SW 1271 (cell line): ENCODE measurements at regions not wholly inside any gene's neighbourhood (a gene's known extent, or its start where the extent isn't known, plus 50 kb on each side); places are given as distances from the start of the nearest gene placed in this dataset.
A peak's percentile ranks its signal among the peaks of the same experiment; 100 is the strongest.

Source experiments
- DNase-seq, 2 experiments: peaks; one replicate each; lab custom pipeline; 2025; lab: John Stamatoyannopoulos, UW

DNA sequence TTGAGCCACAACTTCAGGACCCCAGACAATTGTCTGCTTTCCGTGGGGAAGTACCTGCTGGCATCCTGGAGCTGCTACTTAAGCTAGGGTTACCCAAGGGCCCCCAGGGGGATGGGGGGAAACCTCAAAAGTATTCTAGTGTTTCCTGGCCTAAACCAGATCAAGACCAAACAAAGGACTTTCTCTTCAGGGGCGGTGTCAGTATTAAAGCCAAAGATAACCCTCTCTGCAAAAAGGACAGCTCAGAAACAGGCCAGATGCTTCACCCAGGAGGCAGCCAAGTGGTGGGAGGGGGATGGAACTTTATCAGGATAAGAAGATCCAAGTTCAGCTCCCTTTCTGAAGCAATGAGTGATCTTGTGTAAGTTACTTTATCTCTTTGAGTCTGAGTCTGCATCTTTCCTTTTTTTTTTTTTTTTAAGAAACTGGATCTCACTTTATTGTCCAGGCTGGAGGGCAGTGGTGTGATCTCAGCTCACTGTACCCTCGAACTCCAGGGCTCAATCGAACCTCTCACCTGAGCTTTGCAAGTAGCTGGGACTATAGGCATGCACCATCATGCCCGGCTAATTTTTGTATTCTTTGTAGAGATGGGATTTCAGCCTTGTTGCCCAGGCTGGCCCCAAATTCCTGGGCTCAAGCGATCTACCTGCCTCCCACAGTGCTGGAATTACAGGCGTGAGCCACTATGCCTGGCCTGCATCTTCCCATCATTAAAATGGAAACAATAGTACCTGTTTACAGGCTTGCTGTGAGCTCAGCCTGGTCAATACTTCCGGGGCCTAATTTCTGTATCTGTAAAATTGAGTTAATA is 151.8 kb upstream of the PTPRM start:
- no peak for DNase-seq

GRCh38 chr18:7417727-7418126 is 149.4 kb upstream of the PTPRM start:
- DNase-seq, result no peak

DNA sequence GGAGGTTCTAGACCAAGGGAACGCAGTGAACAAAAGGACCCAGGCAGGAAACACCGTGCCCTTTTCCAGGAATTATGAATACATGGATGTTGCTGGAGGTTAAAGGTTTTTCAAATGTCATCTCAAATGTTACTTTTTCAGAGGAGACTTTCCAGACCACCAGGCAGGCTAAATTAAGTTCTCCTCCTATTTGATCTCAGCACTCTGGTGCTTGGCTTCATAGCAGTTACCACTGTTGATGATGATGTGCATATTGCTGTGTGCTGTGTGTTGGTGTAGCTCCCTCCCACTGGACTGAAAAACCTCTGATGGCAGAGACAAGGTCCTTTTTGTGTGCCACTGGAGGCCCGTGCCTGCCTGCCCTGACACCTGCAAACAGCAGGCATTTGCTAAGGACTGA is 137.3 kb upstream of the PTPRM start:
- no peak for DNase-seq

- DNase-seq, result no peak
Measured at GRCh38 chr18:7436166-7436565, 130.9 kb upstream of the PTPRM start.

DNA sequence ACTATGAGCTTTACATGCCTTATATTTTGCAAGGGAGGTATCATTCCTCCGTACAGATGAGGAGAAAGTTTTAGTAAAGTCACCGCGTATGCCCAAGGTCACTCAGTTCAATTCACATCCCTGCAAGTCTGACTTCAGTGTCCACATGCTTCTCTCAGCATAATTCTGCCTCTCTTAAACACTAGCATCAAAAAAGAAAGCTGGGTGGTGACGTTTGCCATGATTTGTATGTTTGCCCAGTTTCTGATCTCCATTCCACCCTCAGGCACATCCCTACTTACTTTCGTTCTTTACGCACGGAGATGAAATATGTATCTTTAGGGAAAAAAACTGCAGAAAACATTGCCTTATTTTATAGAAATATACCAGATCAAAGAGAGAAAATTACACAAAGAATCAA is 129.2 kb upstream of the PTPRM start:
- DNase-seq, result no peak

DNA sequence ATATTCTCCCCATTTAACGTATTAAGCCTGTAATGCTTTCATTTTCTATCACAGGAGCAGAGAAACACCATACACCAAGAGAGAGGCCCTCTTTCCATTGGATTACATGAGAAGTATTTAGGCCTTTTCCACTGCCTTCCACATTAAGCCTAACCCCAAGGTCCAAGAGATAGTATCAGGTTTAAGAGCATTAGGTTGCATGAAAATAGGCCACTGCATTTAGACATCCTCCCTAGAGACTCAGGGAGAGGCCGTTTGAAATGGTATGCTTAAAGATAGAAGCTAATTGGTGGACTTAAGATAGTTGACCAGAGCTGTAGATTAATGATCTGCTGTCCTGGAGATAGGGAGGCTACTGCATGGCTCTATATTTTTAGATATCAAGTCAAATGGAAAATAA is 128.5 kb upstream of the PTPRM start:
- DNase-seq, result no peak

- DNase-seq, result no peak
Measured at GRCh38 chr18:7447318-7448028, 119.6 kb upstream of the PTPRM start.

DNA sequence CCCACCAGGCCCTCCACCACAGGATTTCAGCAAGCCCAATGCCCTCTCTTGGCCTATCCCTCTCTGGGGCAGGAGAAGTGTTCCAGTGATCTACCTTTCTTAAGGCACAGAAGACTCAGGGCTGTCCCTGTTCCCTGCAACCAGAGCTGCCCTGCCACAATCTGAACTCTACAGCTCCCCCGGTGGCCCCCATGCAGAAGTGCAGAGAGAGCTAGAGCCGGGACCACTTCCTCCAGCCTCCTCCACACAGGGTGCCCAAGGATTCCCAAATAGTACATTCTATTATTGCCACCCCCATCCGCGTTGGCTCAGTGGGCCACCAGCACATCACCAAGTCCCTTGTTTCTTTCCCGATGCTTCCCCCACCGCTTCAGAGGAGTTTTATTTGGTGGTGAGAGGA is 114.8 kb upstream of the PTPRM start:
- DNase-seq, result peak in 1 of 2 experiments; percentile 8

DNA sequence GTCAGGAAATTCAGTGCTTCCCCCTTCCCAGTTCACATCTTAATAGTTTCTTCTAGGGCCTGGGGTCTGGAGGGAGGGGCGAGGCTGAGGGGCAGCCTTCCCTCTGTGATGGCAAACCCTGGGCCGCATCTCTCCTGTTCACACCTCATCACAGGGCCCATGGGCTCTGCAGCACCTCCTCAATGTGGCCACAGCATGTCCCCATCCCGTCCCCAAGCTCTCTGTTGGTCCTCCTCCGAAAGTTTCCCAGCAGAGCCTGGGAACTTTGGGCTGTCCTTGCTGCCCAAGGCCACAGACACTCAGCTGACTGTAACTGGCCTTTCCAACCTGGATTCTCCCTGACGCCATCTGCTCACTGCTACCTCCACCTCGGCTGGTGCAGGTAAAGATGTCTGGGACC is 112.7 kb upstream of the PTPRM start:
- no peak for DNase-seq

- DNase-seq, result no peak
Measured at GRCh38 chr18:7456376-7456775, 110.7 kb upstream of the PTPRM start.

GRCh38 chr18:7457262-7457661 is 109.9 kb upstream of the PTPRM start:
- no peak for DNase-seq

DNA sequence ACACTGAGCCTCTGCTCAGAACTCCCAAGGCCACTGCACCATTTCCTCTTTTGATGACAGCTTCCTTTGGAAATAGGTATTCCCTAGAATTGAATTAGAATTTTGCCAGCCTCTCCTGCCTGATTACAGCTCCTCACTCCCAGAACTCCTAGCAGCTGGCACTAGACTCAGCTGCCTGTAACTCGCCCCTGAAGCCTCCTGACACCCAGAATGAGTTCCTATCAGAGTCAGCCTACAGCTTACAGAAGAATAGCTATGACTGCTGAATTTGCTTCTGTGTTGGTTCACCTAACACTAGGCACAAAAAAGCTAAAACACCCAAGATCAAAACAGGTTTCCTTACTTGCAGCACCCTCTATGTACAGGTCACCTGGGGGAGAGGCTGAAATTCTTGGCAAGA is 108.2 kb upstream of the PTPRM start:
- DNase-seq, result no peak

DNA sequence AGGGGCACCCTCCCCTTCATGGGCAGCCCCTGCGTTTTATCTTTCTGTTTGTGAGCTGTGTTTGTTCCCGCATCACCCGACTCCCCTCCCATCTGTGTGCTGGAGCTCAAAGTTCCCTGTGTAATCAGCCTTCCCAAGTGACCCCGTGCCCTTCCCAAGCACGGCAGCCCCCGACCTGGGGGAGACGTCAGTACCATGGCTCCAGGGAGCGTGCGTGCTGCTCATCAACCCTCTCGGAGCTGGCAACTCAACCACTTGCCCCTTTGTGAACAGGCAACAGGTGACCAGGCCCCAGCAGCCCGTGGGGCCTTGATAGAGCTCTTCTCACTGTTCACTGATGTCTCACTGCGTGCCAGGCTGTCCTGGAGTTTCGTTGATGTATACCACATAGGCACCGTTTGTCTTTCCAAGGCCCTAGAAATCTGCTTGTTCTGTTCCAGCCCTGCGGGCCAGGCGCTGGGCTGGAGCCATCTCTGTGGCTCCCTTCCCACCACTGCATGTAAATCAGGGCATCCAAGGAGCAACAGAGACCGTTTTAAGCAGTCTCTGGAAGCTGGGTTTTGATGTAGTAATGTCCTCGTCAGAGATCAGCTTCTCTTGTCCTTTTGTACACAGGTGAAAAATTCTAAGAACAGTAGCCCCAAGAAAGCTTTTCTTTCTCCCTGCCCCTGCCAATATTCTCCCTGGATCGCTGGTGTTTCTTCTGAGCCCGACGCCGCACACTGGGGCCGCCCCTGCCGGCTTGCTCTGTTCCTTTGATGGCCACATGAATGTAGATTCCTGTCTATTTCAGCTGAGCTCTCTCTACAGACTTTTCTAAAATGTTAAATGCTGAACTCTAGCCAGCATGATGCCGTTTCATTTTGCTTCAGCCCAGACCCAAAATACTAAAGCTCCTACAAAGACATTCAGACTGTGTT is 107.0 kb upstream of the PTPRM start:
- DNase-seq, result no peak

GRCh38 chr18:7464245-7464966 is 102.7 kb upstream of the PTPRM start:
- no peak for DNase-seq

DNA sequence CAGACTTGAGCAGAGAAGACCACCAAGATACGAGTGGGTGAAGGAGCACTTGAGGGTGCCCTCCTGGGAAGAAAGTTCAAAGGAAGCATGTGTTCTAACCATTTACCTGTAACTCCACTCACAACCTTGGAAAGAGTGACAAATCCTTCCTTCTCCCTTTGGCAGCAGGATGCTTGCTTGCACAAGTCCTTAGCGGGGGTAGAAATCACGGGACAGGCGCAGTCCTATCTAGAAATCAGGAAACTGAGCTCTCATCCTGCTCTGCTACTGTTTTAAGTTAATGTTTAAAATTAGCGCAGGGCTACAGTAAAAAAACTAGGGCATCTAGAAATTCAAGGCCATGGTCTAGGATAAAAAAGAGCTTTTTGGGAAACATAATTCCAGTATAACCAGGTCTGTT is 100.9 kb upstream of the PTPRM start:
- no peak for DNase-seq

- DNase-seq, result no peak
Measured at GRCh38 chr18:7467708-7468466, 99.2 kb upstream of the PTPRM start.

DNA sequence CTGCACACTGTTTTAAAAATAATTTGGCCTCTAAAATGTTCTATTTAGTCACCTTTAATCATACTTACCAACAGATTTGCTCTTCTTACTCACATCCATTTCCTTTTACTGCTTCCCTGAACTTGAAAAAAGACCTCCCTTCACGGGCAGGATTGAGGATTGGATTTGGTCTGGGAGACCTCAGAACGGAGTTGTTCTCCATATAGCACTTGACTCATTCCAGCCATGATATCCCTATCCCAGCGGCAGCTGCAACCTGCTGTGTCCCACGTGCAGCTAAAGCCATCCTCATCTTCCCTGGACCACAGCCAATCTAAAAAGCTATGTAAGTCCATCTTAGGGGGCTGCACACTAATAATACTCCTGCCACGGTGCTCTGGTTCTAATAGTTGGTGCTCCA is 97.0 kb upstream of the PTPRM start:
- DNase-seq, result no peak

GRCh38 chr18:7470503-7470902 is 96.6 kb upstream of the PTPRM start:
- DNase-seq, result no peak

- DNase-seq, result no peak
Measured at GRCh38 chr18:7476386-7476785, 90.7 kb upstream of the PTPRM start.

DNA sequence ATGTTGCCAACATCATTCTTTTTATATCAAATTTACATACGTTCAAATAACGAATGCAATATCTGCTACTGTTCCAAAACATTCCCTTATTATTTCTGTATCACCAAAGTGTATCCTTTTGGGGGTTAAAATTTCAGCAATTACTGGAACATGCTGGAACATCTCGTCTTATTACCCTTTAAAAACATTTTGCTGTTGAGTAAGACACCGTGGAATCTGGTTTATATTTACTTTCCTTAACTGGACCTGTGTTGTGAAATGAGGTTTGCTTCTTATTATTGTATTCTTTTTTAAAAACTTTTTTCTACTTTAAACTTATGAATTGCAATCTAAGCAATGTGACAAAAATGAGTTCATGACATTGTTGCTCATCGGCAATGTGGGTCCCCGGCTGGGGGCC is 87.4 kb upstream of the PTPRM start:
- no peak for DNase-seq

DNA sequence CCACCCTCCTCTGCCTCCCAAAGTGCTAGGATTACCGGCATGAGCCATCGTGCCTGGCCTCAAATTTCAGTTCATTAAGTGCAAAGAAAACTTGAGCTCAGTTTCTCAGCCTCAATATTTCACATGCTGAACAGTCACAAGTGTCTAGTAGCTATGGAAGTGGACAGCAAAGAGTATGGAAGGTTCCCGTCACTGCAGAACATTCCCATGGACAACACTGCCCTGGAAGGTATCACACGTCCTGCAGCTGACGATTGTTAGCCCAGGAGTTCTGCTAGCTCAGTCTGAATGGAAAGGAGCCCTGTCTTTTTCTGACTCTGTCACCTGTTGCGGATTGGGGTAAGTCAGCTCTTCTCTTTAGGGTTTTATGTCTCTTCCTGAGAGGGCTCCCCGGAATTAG is 86.2 kb upstream of the PTPRM start:
- no peak for DNase-seq
